Urinary bladder (tissue), 3 donors: ENCODE measurements at regions not wholly inside any gene's neighbourhood (a gene's known extent, or its start where the extent isn't known, plus 50 kb on each side); places are given as distances from the start of the nearest gene placed in this dataset.
A peak's percentile ranks its signal among the peaks of the same experiment; 100 is the strongest.
"Not testable (repeated sequence)": the region's sequence is repeated elsewhere in the genome, so short reads cannot be mapped to it uniquely, and the experiment has no call there.

Experiments
- DNase-seq: peaks from one replicate; pipeline ENCODE4 v3.0.0-alpha.2; 2015; ENCODE audit errors: extremely low spot score
- H3K27ac ChIP-seq: one replicate; pipeline ENCODE4 v1.5.1; 2013; ENCODE audit warnings: low read depth, mild to moderate bottlenecking, moderate library complexity
- H3K36me3 ChIP-seq: one replicate; pipeline ENCODE4 v1.6.1; 2013; ENCODE audit warnings: mild to moderate bottlenecking, moderate library complexity; ENCODE audit not compliant: insufficient read depth
- H3K4me1 ChIP-seq: one replicate; pipeline ENCODE4 v1.6.1; 2013; ENCODE audit warnings: mild to moderate bottlenecking, moderate library complexity; ENCODE audit not compliant: insufficient read depth
- H3K4me3 ChIP-seq: one replicate; pipeline ENCODE4 v1.5.1; 2013; ENCODE audit warnings: low read depth, low read length
- WGBS: extraction: QIAGEN DNeasy Blood & Tissue Kit; methylation state at CpG from one replicate; pipeline ENCODE4 v1.1.7; 2013; 5-methylcytosine and 5-hydroxymethylcytosine counted together
- donor health status: healthy with polysubstance abuse.
- donor health status: healthy.

GRCh38 chr7:106562711-106563366, 98.1 kb downstream of the CCDC71L start:
- no peak overlapping the region for H3K4me3 ChIP-seq
- no peaks in the 10 kb centered on the region for H3K4me1 ChIP-seq
- WGBS = 74% methylated on average over 3 of the region's 3 CpGs
- H3K27ac ChIP-seq = no peak overlapping the region
- no peak for DNase-seq
- no peaks in the 10 kb centered on the region for H3K36me3 ChIP-seq

GRCh38 chr7:106561666-106562411, 99.1 kb downstream of the CCDC71L start:
- H3K4me3 ChIP-seq = no peak overlapping the region
- H3K36me3 ChIP-seq = no peaks in the 10 kb centered on the region
- H3K27ac ChIP-seq = no peak overlapping the region
- DNase-seq = no peak
- H3K4me1 ChIP-seq = no peaks in the 10 kb centered on the region
- WGBS = 88% methylated on average over 4 of the region's 4 CpGs

- H3K36me3 ChIP-seq = no peaks in the 10 kb centered on the region
- no peak overlapping the region for H3K27ac ChIP-seq
- H3K4me1 ChIP-seq = no peaks in the 10 kb centered on the region
- no peak overlapping the region for H3K4me3 ChIP-seq
- no peak for DNase-seq
These were observed 99.8 kb downstream of the CCDC71L start for GRCh38 chr7:106561151-106561550.

- no peak for DNase-seq
- WGBS = 91% methylated on average over 5 of the region's 5 CpGs
- Histone ChIP-seq H3K4me3 (no peak overlapping the region), H3K36me3 (no peaks in the 10 kb centered on the region), H3K27ac (no peak overlapping the region), H3K4me1 (no peaks in the 10 kb centered on the region)
These were observed 100.5 kb downstream of the CCDC71L start for GRCh38 chr7:106560482-106560881.

- H3K36me3 ChIP-seq, H3K4me1 ChIP-seq, DNase-seq, H3K4me3 ChIP-seq, H3K27ac ChIP-seq: not testable (repeated sequence)
- 48% methylated on average over 2 of the region's 2 CpGs for WGBS
These were observed 104.7 kb downstream of the CCDC71L start for GRCh38 chr7:106556244-106556643.

- not testable (repeated sequence) for H3K4me1 ChIP-seq, DNase-seq, H3K36me3 ChIP-seq, H3K27ac ChIP-seq, H3K4me3 ChIP-seq
- 94% methylated on average over 1 of the region's 1 CpG for WGBS
These were observed 106.3 kb downstream of the CCDC71L start for GRCh38 chr7:106554623-106555022.

GRCh38 chr7:106553446-106553836, 107.5 kb downstream of the CCDC71L start:
- H3K27ac ChIP-seq = no peak overlapping the region
- no peaks in the 10 kb centered on the region for H3K36me3 ChIP-seq
- 62% methylated on average over 3 of the region's 3 CpGs for WGBS
- DNase-seq = no peak
- no peaks in the 10 kb centered on the region for H3K4me1 ChIP-seq
- no peak overlapping the region for H3K4me3 ChIP-seq

GRCh38 chr7:106552645-106553445, 108.1 kb downstream of the CCDC71L start:
- Histone ChIP-seq H3K36me3 (no peaks in the 10 kb centered on the region), H3K4me1 (no peaks in the 10 kb centered on the region), H3K4me3 (no peak overlapping the region), H3K27ac (no peak overlapping the region)
- no peak for DNase-seq
- WGBS = 71% methylated on average over 5 of the region's 5 CpGs

- 80% methylated on average over 1 of the region's 1 CpG for WGBS
- Histone ChIP-seq H3K4me3 (no peak overlapping the region), H3K36me3 (no peaks in the 10 kb centered on the region), H3K27ac (no peak overlapping the region), H3K4me1 (no peaks in the 10 kb centered on the region)
- DNase-seq = no peak
These were observed 109.0 kb downstream of the CCDC71L start for GRCh38 chr7:106551936-106552335.

GRCh38 chr7:106548491-106548890, 112.5 kb downstream of the CCDC71L start:
- H3K4me3 ChIP-seq = no peak overlapping the region
- no peak overlapping the region for H3K27ac ChIP-seq
- no peaks in the 10 kb centered on the region for H3K4me1 ChIP-seq
- DNase-seq = no peak
- H3K36me3 ChIP-seq = no peaks in the 10 kb centered on the region

GRCh38 chr7:106545275-106545674, 115.7 kb downstream of the CCDC71L start:
- Histone ChIP-seq H3K36me3 (no peaks in the 10 kb centered on the region), H3K4me1 (no peaks in the 10 kb centered on the region), H3K4me3 (no peak overlapping the region), H3K27ac (no peak overlapping the region)
- 74% methylated on average over 3 of the region's 3 CpGs for WGBS
- DNase-seq = no peak

- H3K27ac ChIP-seq = peak overlapping the region; percentile 84
- 77% methylated on average over 3 of the region's 3 CpGs for WGBS
- H3K36me3 ChIP-seq = no peaks in the 10 kb centered on the region
- no peak for DNase-seq
- H3K4me3 ChIP-seq = no peak overlapping the region
- H3K4me1 ChIP-seq = no peaks in the 10 kb centered on the region
These were observed 117.7 kb downstream of the CCDC71L start for GRCh38 chr7:106543221-106543757.

- Histone ChIP-seq H3K4me1 (no peaks in the 10 kb centered on the region), H3K27ac (peak overlapping the region; percentile 46), H3K36me3 (no peaks in the 10 kb centered on the region), H3K4me3 (no peak overlapping the region)
- 29% methylated on average over 2 of the region's 2 CpGs for WGBS
- no peak for DNase-seq
These were observed 118.3 kb downstream of the CCDC71L start for GRCh38 chr7:106542550-106543220.
